ENCODE measurements at regions not wholly inside any gene's neighbourhood (a gene's known extent, or its start where the extent isn't known, plus 50 kb on each side); places are given as distances from the start of the nearest gene placed in this dataset.

DNA sequence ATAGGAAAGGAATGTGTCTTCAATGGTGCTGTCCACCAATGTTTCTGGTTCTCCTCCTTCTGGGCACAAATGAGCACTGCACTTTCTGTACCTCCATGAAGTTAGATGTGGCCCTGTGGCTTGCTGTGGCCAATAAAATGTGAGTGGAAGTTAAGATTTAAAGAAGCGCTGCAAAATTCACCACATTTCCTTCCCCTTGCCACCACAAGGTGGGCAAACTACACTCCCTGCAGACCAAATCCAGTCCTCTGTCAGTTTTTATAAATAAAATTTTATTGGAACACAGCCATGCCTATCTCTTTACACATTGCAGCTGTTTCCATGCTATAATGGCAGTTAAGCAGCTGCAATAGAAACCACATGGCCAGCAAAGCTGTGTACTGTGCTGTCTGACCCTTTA lies 141.4 kb upstream of the TMPO start:
- no peak overlapping the region for H3K9ac ChIP-seq
- no peaks in the 10 kb centered on the region for H3F3A ChIP-seq (replicated peaks; ENCODE audit: insufficient read depth)
- no peaks in the 10 kb centered on the region for H3K9me3 ChIP-seq
- H3K4me3 ChIP-seq (ENCODE audit: low read depth in 2 of 2, low read length in 1 of 2): no peak overlapping the region
- H3K9me2 ChIP-seq: no peaks in the 10 kb centered on the region
- H3K4me2 ChIP-seq: no peak overlapping the region
- TF ChIP-seq, protein P1, sequence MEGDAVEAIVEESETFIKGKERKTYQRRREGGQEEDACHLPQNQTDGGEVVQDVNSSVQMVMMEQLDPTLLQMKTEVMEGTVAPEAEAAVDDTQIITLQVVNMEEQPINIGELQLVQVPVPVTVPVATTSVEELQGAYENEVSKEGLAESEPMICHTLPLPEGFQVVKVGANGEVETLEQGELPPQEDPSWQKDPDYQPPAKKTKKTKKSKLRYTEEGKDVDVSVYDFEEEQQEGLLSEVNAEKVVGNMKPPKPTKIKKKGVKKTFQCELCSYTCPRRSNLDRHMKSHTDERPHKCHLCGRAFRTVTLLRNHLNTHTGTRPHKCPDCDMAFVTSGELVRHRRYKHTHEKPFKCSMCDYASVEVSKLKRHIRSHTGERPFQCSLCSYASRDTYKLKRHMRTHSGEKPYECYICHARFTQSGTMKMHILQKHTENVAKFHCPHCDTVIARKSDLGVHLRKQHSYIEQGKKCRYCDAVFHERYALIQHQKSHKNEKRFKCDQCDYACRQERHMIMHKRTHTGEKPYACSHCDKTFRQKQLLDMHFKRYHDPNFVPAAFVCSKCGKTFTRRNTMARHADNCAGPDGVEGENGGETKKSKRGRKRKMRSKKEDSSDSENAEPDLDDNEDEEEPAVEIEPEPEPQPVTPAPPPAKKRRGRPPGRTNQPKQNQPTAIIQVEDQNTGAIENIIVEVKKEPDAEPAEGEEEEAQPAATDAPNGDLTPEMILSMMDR (IDR thresholded peaks at IDR 0.05): peak; percentile 44
- no peak for TF ChIP-seq RXRA (IDR thresholded peaks at IDR 0.05; ENCODE audit: borderline replicate concordance, low read depth)
- H3K79me2 ChIP-seq (ENCODE audit: insufficient read depth): no peaks in the 10 kb centered on the region
- no peak for DNase-seq
- no peak overlapping the region for H3K27ac ChIP-seq (ENCODE audit: low read depth in 2 of 2, low read length in 1 of 2)
- H2AFZ ChIP-seq (ENCODE audit: low read depth): no peak overlapping the region
- no peaks in the 10 kb centered on the region for H3K36me3 ChIP-seq (replicated peaks in 1 of 2; ENCODE audit: control insufficient read depth in 1 of 2, insufficient read depth in 2 of 2, low read length in 1 of 2)
- peaks cover 8 to 18% of the 10 kb centered on the region in 2 experiments; a peak in 3 of 4 replicates for H3K4me1 ChIP-seq (ENCODE audit: control insufficient read depth in 1 of 2, insufficient read depth in 2 of 2, low read depth in 1 of 2, low read length in 1 of 2)
- 95% methylated on average over 1 of the region's 1 CpG for WGBS (ENCODE audit: low lambda C conversion rate)
- CTCF ChIA-PET: interaction anchor here (0.9 to 2.2 kb wide), 6 partner anchors 10 to 371 kb away, joined by 3 to 8 read pairs (median 4); no protein-coding TSS in a partner anchor
- POLR2A ChIA-PET: no interaction called here
- no peaks in the 10 kb centered on the region for H3K27me3 ChIP-seq (ENCODE audit: insufficient read depth)
- no peaks in the 10 kb centered on the region for H4K20me1 ChIP-seq (ENCODE audit: insufficient read depth)

DNA sequence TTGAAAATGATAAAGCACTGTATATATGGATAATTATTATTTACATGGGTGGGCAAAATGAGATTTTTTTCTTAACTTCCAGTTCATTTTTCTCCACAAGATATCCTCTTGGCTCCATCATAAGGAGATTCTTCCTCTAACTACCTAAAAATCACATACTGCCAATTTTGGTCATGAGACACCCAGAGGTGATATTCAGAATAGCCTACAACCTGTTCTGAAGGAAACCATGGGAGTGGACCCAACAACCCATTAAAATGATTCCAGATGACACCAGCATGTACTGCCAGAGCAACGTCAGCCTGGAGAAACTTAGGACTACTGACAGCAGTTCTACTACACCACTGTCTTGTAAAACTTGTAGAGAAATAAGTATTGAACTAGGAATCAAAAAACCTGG lies 136.3 kb upstream of the TMPO start:
- H3K27ac ChIP-seq (ENCODE audit: low read depth in 2 of 2, low read length in 1 of 2): no peak overlapping the region
- ChIA-PET CTCF (interaction anchor here (0.6 kb wide), 1 partner anchor 18 kb away, joined by 3 read pairs; no protein-coding TSS in a partner anchor), POLR2A (no interaction called here)
- no peak overlapping the region for H3K9ac ChIP-seq
- no peaks in the 10 kb centered on the region for H3F3A ChIP-seq (replicated peaks; ENCODE audit: insufficient read depth)
- no peaks in the 10 kb centered on the region for H3K27me3 ChIP-seq (ENCODE audit: insufficient read depth)
- H3K36me3 ChIP-seq (replicated peaks in 1 of 2; ENCODE audit: control insufficient read depth in 1 of 2, insufficient read depth in 2 of 2, low read length in 1 of 2): no peaks in the 10 kb centered on the region
- peaks cover 0 to 2% of the 10 kb centered on the region in 2 experiments; a peak in 1 of 4 replicates for H3K4me1 ChIP-seq (ENCODE audit: control insufficient read depth in 1 of 2, insufficient read depth in 2 of 2, low read depth in 1 of 2, low read length in 1 of 2)
- no peaks in the 10 kb centered on the region for H4K20me1 ChIP-seq (ENCODE audit: insufficient read depth)
- TF ChIP-seq ELF1 (IDR thresholded peaks at IDR 0.05) (no peak), EP300 (IDR thresholded peaks at IDR 0.05; ENCODE audit: borderline replicate concordance in 1 of 2, low read depth in 1 of 2, low read length in 1 of 2) (no peak), SMC3 (IDR thresholded peaks at IDR 0.05; ENCODE audit: low read depth, low read length) (no peak), TAF1 (IDR thresholded peaks at IDR 0.05; ENCODE audit: borderline replicate concordance, low read depth, low read length) (no peak), RAD21 (IDR thresholded peaks at IDR 0.05; ENCODE audit: low read length) (no peak), GATA2 (CRISPR knock-in tag; IDR thresholded peaks at IDR 0.05) (no peak), POLR2AphosphoS5 (IDR thresholded peaks at IDR 0.05; ENCODE audit: low read depth, low read length) (no peak), FOXM1 (IDR thresholded peaks at IDR 0.05; ENCODE audit: low read depth) (no peak), RXRA (IDR thresholded peaks at IDR 0.05; ENCODE audit: borderline replicate concordance, low read depth) (no peak), RCOR1 (IDR thresholded peaks at IDR 0.05; ENCODE audit: low read length) (no peak), EZH2phosphoT487 (IDR thresholded peaks at IDR 0.05; ENCODE audit: borderline replicate concordance, low read depth) (no peak)
- TF ChIP-seq, protein P1 (IDR thresholded peaks at IDR 0.05): no peak
- TF ChIP-seq, protein P2, sequence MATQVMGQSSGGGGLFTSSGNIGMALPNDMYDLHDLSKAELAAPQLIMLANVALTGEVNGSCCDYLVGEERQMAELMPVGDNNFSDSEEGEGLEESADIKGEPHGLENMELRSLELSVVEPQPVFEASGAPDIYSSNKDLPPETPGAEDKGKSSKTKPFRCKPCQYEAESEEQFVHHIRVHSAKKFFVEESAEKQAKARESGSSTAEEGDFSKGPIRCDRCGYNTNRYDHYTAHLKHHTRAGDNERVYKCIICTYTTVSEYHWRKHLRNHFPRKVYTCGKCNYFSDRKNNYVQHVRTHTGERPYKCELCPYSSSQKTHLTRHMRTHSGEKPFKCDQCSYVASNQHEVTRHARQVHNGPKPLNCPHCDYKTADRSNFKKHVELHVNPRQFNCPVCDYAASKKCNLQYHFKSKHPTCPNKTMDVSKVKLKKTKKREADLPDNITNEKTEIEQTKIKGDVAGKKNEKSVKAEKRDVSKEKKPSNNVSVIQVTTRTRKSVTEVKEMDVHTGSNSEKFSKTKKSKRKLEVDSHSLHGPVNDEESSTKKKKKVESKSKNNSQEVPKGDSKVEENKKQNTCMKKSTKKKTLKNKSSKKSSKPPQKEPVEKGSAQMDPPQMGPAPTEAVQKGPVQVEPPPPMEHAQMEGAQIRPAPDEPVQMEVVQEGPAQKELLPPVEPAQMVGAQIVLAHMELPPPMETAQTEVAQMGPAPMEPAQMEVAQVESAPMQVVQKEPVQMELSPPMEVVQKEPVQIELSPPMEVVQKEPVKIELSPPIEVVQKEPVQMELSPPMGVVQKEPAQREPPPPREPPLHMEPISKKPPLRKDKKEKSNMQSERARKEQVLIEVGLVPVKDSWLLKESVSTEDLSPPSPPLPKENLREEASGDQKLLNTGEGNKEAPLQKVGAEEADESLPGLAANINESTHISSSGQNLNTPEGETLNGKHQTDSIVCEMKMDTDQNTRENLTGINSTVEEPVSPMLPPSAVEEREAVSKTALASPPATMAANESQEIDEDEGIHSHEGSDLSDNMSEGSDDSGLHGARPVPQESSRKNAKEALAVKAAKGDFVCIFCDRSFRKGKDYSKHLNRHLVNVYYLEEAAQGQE (IDR thresholded peaks at IDR 0.05; ENCODE audit: low read depth, low read length): no peak
- TF ChIP-seq, protein P3, sequence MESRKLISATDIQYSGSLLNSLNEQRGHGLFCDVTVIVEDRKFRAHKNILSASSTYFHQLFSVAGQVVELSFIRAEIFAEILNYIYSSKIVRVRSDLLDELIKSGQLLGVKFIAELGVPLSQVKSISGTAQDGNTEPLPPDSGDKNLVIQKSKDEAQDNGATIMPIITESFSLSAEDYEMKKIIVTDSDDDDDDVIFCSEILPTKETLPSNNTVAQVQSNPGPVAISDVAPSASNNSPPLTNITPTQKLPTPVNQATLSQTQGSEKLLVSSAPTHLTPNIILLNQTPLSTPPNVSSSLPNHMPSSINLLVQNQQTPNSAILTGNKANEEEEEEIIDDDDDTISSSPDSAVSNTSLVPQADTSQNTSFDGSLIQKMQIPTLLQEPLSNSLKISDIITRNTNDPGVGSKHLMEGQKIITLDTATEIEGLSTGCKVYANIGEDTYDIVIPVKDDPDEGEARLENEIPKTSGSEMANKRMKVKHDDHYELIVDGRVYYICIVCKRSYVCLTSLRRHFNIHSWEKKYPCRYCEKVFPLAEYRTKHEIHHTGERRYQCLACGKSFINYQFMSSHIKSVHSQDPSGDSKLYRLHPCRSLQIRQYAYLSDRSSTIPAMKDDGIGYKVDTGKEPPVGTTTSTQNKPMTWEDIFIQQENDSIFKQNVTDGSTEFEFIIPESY (IDR thresholded peaks at IDR 0.05; ENCODE audit: borderline replicate concordance, low read depth): no peak
- TF ChIP-seq, protein P4, sequence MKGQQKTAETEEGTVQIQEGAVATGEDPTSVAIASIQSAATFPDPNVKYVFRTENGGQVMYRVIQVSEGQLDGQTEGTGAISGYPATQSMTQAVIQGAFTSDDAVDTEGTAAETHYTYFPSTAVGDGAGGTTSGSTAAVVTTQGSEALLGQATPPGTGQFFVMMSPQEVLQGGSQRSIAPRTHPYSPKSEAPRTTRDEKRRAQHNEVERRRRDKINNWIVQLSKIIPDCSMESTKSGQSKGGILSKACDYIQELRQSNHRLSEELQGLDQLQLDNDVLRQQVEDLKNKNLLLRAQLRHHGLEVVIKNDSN (IDR thresholded peaks at IDR 0.05; ENCODE audit: borderline replicate concordance, low read depth): no peak
- WGBS (ENCODE audit: low lambda C conversion rate): 17% methylated on average over 1 of the region's 1 CpG
- DNase-seq: no peak
- H3K9me3 ChIP-seq: no peaks in the 10 kb centered on the region
- no peak overlapping the region for H3K4me2 ChIP-seq
- H3K79me2 ChIP-seq (ENCODE audit: insufficient read depth): no peaks in the 10 kb centered on the region
- H3K4me3 ChIP-seq (ENCODE audit: low read depth in 2 of 2, low read length in 1 of 2): no peak overlapping the region
- no peaks in the 10 kb centered on the region for H3K9me2 ChIP-seq
- no peak overlapping the region for H2AFZ ChIP-seq (ENCODE audit: low read depth)

All from SK-N-SH (cell line).